AG09319 (cell line): ENCODE measurements at regions not wholly inside any gene's neighbourhood (a gene's known extent, or its start where the extent isn't known, plus 50 kb on each side); places are given as distances from the start of the nearest gene placed in this dataset.

Experiments used
- DNase-seq: peaks from one replicate; pipeline ENCODE4 v3.0.0-alpha.2; 2010; ENCODE audit warnings: low read depth; ENCODE audit errors: extremely low read depth
- TF ChIP-seq, protein P1 (sequence below): IDR thresholded peaks from 2 replicates; pipeline ENCODE4 v1.5.1; 2011; ENCODE audit warnings: low read depth, mild to moderate bottlenecking, inconsistent platforms, low read length, moderate library complexity

DNA sequence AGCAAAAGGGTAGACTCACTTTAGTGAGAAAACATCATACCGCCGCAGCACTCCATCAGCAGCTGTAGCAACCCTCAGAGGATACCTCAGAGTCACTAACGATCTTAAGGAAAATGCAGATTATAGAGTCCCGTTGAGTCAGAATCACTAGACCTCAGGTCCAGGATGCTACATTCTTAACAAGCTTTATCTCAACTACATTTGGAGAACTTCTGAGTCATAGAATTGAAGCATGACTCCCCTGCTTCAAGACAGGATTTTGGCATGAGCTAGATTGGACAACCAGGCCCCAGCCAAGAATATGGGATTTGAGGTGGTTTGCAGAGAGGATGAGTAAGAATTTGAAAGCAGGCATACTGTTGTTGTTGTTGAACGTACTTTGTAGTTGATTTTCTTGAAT is 118.9 kb upstream of the UBL3 start:
- TF ChIP-seq, protein P1, sequence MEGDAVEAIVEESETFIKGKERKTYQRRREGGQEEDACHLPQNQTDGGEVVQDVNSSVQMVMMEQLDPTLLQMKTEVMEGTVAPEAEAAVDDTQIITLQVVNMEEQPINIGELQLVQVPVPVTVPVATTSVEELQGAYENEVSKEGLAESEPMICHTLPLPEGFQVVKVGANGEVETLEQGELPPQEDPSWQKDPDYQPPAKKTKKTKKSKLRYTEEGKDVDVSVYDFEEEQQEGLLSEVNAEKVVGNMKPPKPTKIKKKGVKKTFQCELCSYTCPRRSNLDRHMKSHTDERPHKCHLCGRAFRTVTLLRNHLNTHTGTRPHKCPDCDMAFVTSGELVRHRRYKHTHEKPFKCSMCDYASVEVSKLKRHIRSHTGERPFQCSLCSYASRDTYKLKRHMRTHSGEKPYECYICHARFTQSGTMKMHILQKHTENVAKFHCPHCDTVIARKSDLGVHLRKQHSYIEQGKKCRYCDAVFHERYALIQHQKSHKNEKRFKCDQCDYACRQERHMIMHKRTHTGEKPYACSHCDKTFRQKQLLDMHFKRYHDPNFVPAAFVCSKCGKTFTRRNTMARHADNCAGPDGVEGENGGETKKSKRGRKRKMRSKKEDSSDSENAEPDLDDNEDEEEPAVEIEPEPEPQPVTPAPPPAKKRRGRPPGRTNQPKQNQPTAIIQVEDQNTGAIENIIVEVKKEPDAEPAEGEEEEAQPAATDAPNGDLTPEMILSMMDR: no peak
- DNase-seq: peak; percentile 11

DNA sequence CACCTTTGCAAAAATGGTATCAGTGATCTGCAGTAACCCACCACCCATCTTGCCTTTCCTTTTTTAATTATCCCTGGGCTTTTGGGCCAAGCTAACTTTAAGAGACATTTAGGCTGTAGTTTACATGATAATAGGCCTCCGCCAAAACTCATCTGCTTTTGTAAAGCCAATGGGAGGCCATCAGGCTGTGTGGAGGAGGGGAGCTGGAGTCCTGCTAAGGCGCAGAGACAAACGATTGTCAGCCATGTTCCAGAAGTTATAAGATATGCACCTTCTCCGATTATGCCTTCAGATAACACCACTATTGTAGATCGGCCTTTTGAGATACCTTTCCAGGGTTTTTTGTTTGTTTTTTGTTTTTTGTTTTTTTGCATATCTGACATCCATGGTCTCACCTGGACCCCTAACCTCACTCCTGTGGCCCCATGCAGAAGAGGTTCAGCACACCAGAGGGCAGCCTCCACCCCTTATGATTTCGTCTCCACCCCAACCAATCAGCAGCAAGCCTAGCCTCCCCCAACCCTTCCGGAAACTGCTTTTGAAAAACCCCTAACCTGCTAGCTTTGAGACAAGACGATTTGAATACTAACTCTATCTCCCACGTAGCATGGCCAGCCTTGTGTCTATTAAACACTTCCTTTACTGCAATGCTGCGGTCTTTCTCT is 113.9 kb upstream of the UBL3 start:
- DNase-seq: no peak
- TF ChIP-seq, protein P1: no peak

DNA sequence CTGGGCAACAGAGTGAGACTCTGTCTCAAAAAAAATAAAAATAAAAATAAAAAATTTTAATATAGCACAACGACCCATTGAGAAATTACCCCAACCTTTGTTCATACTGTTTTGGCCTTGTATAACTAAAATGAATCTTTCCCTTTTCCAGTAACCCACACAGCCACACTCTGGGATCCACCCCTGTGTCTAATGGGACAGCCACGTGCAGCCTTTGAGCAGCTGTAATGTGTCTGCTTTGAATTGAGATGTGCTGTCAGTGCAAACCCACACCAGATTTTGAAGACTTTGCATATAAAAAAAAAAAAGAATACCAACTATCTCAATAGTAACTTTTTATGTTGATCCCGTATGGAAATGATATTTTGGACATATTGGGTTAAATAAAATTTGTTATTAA is 112.7 kb upstream of the UBL3 start:
- TF ChIP-seq, protein P1: no peak

DNA sequence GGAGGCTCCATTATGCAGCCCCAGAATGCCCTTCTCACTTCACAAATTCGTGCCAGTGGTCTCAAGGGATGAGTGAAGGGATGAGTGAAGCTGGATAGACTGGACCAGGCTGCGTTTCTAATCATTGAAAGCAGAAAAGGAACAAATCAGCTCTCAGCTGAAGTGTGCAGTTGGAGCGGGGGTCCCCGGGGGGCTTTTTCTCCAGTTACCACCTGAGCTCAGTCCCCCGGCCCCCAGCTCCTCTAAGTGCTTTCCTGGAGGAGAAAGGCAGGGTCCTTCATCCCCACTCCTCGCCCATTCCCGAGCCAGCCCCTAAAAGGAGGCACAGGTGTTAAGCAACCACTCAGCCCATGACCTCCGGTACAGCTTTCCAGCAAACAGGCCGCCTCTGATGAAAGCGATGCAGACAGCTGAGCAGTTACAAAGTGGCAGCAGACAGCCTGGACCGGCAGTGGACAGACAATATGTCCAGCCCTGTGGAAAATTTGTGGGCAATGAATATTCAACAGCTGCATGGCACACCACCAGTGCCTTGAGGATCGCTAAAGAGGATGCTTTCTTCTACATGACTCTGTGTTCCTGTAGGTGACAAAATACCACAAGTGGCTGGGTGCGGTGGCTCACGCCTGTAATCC is 110.7 kb upstream of the UBL3 start:
- TF ChIP-seq, protein P1: no peak
- DNase-seq: no peak

More for the DNA sequence above, 112.7 kb upstream of the UBL3 start:
- DNase-seq: no peak

DNA sequence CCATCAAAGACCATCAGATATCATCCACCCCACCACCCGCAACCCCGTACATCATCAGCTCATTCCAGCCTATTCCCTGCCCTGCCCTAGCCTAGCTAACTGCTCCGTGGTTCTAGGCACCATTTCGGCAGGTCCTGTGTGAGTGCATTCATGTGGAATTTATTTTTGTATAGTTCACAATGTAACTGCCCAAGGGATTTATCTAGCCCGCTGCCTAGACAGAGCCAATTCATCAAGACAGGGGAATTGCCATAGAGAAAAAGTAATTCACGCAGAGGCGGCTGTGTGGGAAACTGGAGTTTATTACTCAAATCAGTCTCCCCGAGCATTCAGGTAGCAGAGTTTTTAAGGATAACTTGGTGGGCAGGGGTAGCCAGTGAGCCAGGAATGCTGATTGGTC is 109.2 kb upstream of the UBL3 start:
- TF ChIP-seq, protein P1: no peak
- no peak for DNase-seq

DNA sequence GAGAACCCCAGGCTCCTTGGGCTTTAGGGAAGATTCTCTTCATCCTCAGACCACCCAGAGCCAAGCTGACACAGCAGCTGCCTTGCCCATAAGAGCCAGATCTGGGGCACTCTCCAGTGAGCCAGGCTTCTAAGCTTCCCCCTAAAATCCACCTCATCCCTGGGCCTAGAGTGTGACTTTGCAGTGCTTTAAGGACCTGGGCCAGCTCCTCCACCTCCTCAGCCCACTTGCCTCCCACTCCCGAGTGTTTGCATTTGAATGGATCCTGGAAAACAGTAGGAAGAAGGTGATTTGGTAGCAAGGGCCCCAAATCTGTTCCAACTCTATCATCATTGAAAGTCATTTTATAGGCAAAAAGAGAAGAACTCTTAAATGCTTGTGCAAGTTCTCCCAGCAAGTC is 108.7 kb upstream of the UBL3 start:
- no peak for DNase-seq

DNA sequence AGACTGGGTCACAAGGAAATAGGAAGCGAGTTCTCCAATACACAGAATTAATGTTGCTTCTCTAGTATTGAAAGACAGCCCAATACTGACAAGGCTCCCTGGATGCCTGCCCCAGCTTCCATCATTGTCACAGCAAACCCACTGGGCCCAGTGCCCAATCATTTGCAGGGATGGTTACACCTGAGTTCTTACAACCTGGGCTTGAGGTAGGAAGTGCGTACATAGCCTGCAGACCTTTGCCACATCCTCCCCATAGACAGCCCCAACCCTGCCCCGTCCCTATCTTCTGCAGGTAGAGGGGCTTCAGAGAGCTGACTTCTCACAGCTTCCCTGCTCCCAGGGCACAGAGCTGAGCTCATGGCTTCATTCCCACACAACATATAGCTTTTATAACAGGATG is 108.1 kb upstream of the UBL3 start:
- TF ChIP-seq, protein P1: no peak
- no peak for DNase-seq

More for the DNA sequence above, 108.7 kb upstream of the UBL3 start:
- TF ChIP-seq, protein P1: no peak
